Ovary (tissue), 3 donors: ENCODE measurements at regions not wholly inside any gene's neighbourhood (a gene's known extent, or its start where the extent isn't known, plus 50 kb on each side); places are given as distances from the start of the nearest gene placed in this dataset.
"Not testable (repeated sequence)": the region's sequence is repeated elsewhere in the genome, so short reads cannot be mapped to it uniquely, and the experiment has no call there.

Experiments
- CTCF ChIP-seq, 3 donors: fragments of 450-650 bp in 2 of 3; fragments of 200-600 bp in 1 of 3; IDR thresholded peaks; one replicate each; pipeline versions ENCODE4 v1.5.1 to v1.8.0; 2016 to 2022; ENCODE audit warnings: antibody characterized with exemption in 3 of 3, mild to moderate bottlenecking in 1 of 3
- EP300 ChIP-seq: sonication (generic); formaldehyde crosslinking; IDR thresholded peaks from one replicate; pipeline ENCODE4 v1.6.1; 2017; ENCODE audit warnings: antibody characterized with exemption
- POLR2A ChIP-seq: fragments of 450-650 bp; IDR thresholded peaks from one replicate; pipeline ENCODE4 v1.6.1; 2017; ENCODE audit warnings: antibody characterized with exemption, mild to moderate bottlenecking, moderate library complexity
- donor health status: DM: no; HTN: no; CAD: no.

DNA sequence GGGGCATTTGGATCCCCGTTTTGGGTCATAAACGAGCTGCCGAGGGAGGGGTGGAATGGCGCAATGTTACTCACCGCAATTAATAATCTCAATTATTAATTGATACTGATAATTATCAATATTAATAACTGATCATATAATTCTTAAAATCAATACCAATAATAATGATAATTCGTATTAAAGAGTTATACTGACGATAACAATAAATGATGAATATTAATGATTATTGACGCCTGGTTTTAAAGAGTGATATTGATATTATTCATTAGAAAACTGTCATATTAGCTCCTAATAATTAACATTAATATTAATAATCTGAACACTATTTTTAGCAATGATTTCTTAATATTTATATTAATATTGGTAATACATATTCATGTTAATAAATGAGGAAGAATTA is 92.4 kb downstream of the OTOP1 start:
- TF ChIP-seq POLR2A; CTCF (IDR thresholded peaks at IDR 0.05); EP300: not testable (repeated sequence)
